ENCODE measurements at regions not wholly inside any gene's neighbourhood (a gene's known extent, or its start where the extent isn't known, plus 50 kb on each side); places are given as distances from the start of the nearest gene placed in this dataset.

DNA sequence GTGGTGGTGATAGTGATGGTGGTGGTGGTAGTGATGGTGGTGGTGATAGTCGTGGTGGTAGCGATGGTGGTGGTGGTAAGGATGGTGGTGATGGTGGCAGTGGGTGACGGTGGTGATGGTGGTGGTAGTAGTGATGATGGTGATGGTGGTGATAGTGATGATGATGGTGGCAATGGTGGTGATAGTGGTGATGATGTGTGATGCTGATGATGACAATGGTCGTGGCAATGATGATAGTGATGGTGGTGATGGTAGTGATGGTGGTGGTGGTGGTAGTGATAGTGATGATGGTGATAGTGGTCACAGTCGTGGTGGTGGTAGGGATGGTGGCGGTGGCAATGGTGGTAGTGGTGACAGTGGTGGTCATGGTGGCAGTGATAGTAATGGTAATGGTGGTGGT is 243.9 kb upstream of the RAB6C start:
- TF ChIP-seq POLR2A (IDR thresholded peaks at IDR 0.05), result no peak
- TF ChIP-seq, protein P1, sequence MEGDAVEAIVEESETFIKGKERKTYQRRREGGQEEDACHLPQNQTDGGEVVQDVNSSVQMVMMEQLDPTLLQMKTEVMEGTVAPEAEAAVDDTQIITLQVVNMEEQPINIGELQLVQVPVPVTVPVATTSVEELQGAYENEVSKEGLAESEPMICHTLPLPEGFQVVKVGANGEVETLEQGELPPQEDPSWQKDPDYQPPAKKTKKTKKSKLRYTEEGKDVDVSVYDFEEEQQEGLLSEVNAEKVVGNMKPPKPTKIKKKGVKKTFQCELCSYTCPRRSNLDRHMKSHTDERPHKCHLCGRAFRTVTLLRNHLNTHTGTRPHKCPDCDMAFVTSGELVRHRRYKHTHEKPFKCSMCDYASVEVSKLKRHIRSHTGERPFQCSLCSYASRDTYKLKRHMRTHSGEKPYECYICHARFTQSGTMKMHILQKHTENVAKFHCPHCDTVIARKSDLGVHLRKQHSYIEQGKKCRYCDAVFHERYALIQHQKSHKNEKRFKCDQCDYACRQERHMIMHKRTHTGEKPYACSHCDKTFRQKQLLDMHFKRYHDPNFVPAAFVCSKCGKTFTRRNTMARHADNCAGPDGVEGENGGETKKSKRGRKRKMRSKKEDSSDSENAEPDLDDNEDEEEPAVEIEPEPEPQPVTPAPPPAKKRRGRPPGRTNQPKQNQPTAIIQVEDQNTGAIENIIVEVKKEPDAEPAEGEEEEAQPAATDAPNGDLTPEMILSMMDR (IDR thresholded peaks at IDR 0.05), result no peak

All from Peyer's patch (tissue), 4 donors.